GM06990 (cell line): ENCODE measurements at regions not wholly inside any gene's neighbourhood (a gene's known extent, or its start where the extent isn't known, plus 50 kb on each side); places are given as distances from the start of the nearest gene placed in this dataset.

Experiments used
- DNase-seq: peaks from one replicate; pipeline ENCODE4 v3.0.0-alpha.2; 2011; ENCODE audit not compliant: insufficient read length; ENCODE audit errors: extremely low read depth
- H3K27me3 ChIP-seq: replicated peaks from 2 replicates; pipeline ENCODE4 v1.6.0; 2011; ENCODE audit warnings: low read length; ENCODE audit not compliant: control insufficient read depth, insufficient read depth
- H3K36me3 ChIP-seq: 2 replicates; pipeline ENCODE4 v1.5.1; 2011; ENCODE audit warnings: low read length; ENCODE audit not compliant: control insufficient read depth, insufficient read depth
- H3K4me3 ChIP-seq: replicated peaks from 2 replicates; pipeline ENCODE4 v1.5.1; 2011; ENCODE audit warnings: low read depth, mild to moderate bottlenecking, control low read depth, low read length
- TF ChIP-seq, protein P1 (sequence below): IDR thresholded peaks from 2 replicates; pipeline ENCODE4 v1.5.1; 2011; ENCODE audit warnings: low read length, control low read depth, mild to moderate bottlenecking, inconsistent platforms; ENCODE audit not compliant: insufficient read depth, poor library complexity, severe bottlenecking

DNA sequence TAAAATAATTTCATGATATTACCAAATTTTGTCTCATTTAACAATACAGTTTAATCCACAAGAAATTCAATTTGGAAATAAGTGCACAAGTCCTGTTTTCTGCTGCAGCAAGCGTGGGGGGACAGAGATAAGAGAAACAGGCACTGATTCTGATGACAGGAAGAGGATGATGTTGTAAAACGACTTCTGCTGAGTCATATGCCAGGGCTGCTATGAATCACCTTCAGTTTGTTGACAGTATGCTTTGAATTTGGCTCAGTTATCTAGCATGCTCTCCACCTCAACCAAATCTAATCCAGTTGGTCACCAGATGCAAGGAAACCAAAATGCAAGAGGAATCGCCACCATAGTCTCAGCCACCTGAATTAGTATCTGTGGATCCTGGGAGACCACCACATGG lies 244.1 kb upstream of the MON1B start:
- no peak for DNase-seq

DNA sequence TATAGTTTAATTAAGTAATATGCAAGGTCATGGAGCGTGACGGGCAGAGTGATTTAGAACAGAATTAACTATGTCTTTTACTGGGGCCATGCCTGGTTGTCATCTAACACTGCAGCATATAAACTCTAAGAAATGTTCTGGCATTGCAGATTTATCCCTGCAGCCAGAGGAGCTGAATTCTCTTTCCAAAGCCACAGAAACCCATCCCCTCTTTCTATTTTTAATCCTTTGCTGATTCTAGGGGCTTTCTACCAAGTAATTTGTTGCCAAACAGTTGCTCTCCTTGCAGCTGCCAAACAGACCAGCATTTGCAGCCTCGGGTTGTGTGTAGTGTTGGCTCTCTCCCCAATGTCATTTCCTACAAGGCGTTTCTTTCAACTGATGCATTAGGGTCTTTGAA lies 243.2 kb upstream of the MON1B start:
- DNase-seq = no peak
- TF ChIP-seq, protein P1, sequence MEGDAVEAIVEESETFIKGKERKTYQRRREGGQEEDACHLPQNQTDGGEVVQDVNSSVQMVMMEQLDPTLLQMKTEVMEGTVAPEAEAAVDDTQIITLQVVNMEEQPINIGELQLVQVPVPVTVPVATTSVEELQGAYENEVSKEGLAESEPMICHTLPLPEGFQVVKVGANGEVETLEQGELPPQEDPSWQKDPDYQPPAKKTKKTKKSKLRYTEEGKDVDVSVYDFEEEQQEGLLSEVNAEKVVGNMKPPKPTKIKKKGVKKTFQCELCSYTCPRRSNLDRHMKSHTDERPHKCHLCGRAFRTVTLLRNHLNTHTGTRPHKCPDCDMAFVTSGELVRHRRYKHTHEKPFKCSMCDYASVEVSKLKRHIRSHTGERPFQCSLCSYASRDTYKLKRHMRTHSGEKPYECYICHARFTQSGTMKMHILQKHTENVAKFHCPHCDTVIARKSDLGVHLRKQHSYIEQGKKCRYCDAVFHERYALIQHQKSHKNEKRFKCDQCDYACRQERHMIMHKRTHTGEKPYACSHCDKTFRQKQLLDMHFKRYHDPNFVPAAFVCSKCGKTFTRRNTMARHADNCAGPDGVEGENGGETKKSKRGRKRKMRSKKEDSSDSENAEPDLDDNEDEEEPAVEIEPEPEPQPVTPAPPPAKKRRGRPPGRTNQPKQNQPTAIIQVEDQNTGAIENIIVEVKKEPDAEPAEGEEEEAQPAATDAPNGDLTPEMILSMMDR = no peak
- no peak overlapping the region for H3K4me3 ChIP-seq
- no peaks in the 10 kb centered on the region for H3K27me3 ChIP-seq
- no peaks in the 10 kb centered on the region for H3K36me3 ChIP-seq

More for the DNA sequence above, 244.1 kb upstream of the MON1B start:
- TF ChIP-seq, protein P1 = no peak
- Histone ChIP-seq H3K4me3 (no peak overlapping the region), H3K27me3 (no peaks in the 10 kb centered on the region), H3K36me3 (no peaks in the 10 kb centered on the region)

DNA sequence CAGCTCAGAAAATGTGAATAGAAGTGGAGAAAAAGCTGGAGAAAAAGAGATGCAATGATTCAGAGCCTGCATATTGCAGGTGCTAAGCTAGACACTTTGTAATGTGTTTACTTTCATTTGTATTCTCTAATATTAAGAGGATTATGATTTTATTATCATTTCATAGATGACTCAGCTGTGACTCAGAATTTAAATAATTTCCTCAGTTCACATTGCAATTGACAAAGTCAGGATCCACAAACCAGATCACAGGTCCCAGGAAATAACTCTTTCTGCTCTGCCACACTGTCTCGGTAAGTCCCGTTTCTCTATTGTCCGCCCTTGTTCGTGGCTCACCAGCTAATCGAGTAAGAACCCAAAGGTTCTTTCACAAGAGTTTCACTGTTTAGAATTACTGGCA lies 235.4 kb upstream of the MON1B start:
- TF ChIP-seq, protein P1 = no peak
- no peak for DNase-seq
- Histone ChIP-seq H3K36me3 (no peaks in the 10 kb centered on the region), H3K4me3 (no peak overlapping the region), H3K27me3 (no peaks in the 10 kb centered on the region)

DNA sequence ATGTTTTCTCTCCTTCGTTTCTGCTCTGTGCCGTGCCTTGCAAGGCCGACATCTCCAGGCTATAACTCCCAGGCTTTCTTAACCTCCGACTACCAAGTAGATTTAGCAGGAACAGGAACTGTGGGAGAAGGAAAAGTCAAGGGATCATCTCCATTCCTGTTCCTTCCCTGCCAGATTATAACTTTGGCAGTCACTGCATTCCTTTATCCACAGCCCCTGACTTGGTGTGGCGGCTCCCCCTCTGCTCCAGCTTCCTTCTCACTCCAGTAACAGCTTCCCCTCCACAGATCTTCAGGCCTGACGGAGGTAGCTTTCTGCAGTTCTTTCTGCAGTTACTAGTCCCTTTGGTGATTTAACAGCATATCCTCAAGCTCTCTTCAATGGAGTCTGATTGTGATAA lies 234.6 kb upstream of the MON1B start:
- no peak for DNase-seq
- H3K36me3 ChIP-seq = no peaks in the 10 kb centered on the region
- TF ChIP-seq, protein P1 = no peak
- no peaks in the 10 kb centered on the region for H3K27me3 ChIP-seq
- no peak overlapping the region for H3K4me3 ChIP-seq

DNA sequence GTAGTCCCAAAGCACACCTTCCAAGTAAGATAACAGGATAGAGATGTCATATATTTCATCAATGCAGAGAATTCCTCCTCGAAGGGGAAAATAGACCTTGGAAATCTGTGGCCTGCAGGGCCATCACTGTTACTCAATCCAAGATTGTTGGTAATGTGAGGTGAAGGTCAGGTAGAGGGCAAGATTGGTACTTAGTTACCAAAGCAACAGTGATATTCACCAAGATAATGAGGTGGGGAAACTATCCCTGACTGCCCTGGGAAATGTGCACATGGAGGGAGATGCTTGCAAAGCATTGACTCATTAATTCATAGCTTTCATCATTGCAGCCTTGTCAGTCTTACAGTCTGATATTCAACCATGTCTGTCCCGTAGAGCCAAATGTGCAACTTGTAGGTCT lies 234.1 kb upstream of the MON1B start:
- DNase-seq = no peak
- H3K27me3 ChIP-seq = no peaks in the 10 kb centered on the region
- H3K4me3 ChIP-seq = no peak overlapping the region
- no peaks in the 10 kb centered on the region for H3K36me3 ChIP-seq
- TF ChIP-seq, protein P1 = no peak

DNA sequence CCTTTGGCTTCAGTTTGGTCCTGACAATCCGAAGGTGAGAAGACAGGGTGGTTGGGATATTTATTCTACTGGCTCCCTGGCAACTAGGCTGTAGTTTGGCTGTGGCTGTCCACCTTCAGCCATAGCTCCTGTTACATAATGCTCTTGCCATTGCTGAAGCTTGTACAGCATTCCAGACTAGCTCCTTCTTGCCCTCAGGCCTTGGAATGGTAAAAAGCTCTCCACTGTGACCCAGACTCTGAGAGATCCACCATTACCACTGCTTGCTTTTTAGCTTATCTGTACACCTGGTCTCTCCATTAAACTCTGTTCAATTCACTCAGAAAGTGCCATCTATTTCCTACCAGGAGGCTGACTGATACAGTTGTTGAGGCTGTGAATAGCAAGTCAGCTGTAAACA lies 231.8 kb upstream of the MON1B start:
- TF ChIP-seq, protein P1 = no peak
- DNase-seq = no peak
- H3K36me3 ChIP-seq = no peaks in the 10 kb centered on the region
- H3K27me3 ChIP-seq = no peaks in the 10 kb centered on the region
- no peak overlapping the region for H3K4me3 ChIP-seq
